Transverse colon (tissue), 3 donors: ENCODE measurements at regions not wholly inside any gene's neighbourhood (a gene's known extent, or its start where the extent isn't known, plus 50 kb on each side); places are given as distances from the start of the nearest gene placed in this dataset.

Experiments used
- CTCF ChIP-seq, 5 experiments: fragments of 200-600 bp in 3 of 5; fragments of 450-650 bp in 2 of 5; sonication (generic) in 3 of 5; IDR thresholded peaks; 1 replicate in 2 of 5; 2 replicates in 3 of 5; pipeline ENCODE4 v1.5.1; 2016 to 2017; ENCODE audit warnings: antibody characterized with exemption in 5 of 5, inconsistent platforms in 3 of 5, mild to moderate bottlenecking in 2 of 5, moderate library complexity in 1 of 5
- EP300 ChIP-seq: sonication (generic); formaldehyde crosslinking; IDR thresholded peaks from one replicate; pipeline ENCODE4 v1.6.1; 2017; ENCODE audit warnings: antibody characterized with exemption, low read depth
- POLR2A ChIP-seq: fragments of 450-650 bp; IDR thresholded peaks from one replicate; pipeline ENCODE4 v1.6.1; 2016; ENCODE audit warnings: antibody characterized with exemption, mild to moderate bottlenecking, moderate library complexity

GRCh38 chr16:88320947-88321634 lies 61.7 kb upstream of the ZNF469 start:
- no peak for TF ChIP-seq CTCF (IDR thresholded peaks at IDR 0.05)
- no peak for TF ChIP-seq POLR2A
- TF ChIP-seq EP300, result no peak
